OCI-LY3 (cell line): ENCODE measurements at regions not wholly inside any gene's neighbourhood (a gene's known extent, or its start where the extent isn't known, plus 50 kb on each side); places are given as distances from the start of the nearest gene placed in this dataset.

Experiments
- H2AFZ ChIP-seq: fragments of 200-600, 300-600 bp; shearing (Covaris generic); 2 replicates; pipeline ENCODE4 v1.6.0; 2014; ENCODE audit warnings: antibody characterized with exemption, low read depth, low read length
- H3K27ac ChIP-seq: fragments of 200-600, 300-600 bp; sonication (generic); 2 replicates; pipeline ENCODE4 v1.5.1; 2014; ENCODE audit warnings: mild to moderate bottlenecking, low read length, moderate library complexity, mixed read lengths
- H3K27me3 ChIP-seq: fragments of 200-600, 300-600 bp; sonication (generic); 2 replicates; pipeline ENCODE4 v1.6.1; 2014; ENCODE audit warnings: low read depth, low read length, mixed read lengths
- H3K36me3 ChIP-seq: fragments of 200-600, 300-600 bp; sonication (generic); replicated peaks from 2 replicates; pipeline ENCODE3; 2014; ENCODE audit warnings: low read depth, low read length, mixed read lengths
- H3K4me1 ChIP-seq: fragments of 300-600, 200-600 bp; sonication (generic); 2 replicates; pipeline ENCODE4 v1.6.1; 2014; ENCODE audit warnings: low read length, mixed read lengths
- H3K4me2 ChIP-seq: fragments of 200-600, 300-600 bp; sonication (generic); 2 replicates; pipeline ENCODE4 v1.6.1; 2014; ENCODE audit warnings: low read length, mixed read lengths
- H3K4me3 ChIP-seq: fragments of 300-600, 200-600 bp; sonication (generic); 2 replicates; pipeline ENCODE4 v1.5.1; 2014; ENCODE audit warnings: antibody characterized with exemption, mild to moderate bottlenecking, low read length, moderate library complexity
- H3K79me2 ChIP-seq: fragments of 300-600, 200-600 bp; shearing (Covaris generic); 2 replicates; pipeline ENCODE4 v1.6.1; 2014; ENCODE audit warnings: mild to moderate bottlenecking, low read length, mixed read lengths
- H3K9ac ChIP-seq: fragments of 300-600, 200-600 bp; shearing (Covaris generic); 2 replicates; pipeline ENCODE4 v1.6.0; 2014; ENCODE audit warnings: mild to moderate bottlenecking, low read length, moderate library complexity
- H3K9me3 ChIP-seq: fragments of 200-600, 300-600 bp; shearing (Covaris generic); 2 replicates; pipeline ENCODE4 v1.6.1; 2014; ENCODE audit warnings: low read length, mixed read lengths; ENCODE audit not compliant: insufficient read depth
- H4K20me1 ChIP-seq: fragments of 200-600, 300-600 bp; sonication (generic); 2 replicates; pipeline ENCODE4 v1.6.1; 2016; ENCODE audit warnings: low read length, mixed read lengths; ENCODE audit not compliant: insufficient read depth
- CTCF ChIP-seq: fragments of 200-600, 300-600 bp; sonication (generic); IDR thresholded peaks from 2 replicates; pipeline ENCODE4 v1.5.1; 2014; ENCODE audit warnings: antibody characterized with exemption, low read length, low read depth
- EZH2phosphoT487 ChIP-seq: fragments of 200-600 bp; shearing (Covaris generic); IDR thresholded peaks from 2 replicates; pipeline ENCODE4 v1.6.1; 2018; ENCODE audit warnings: antibody characterized with exemption, mixed run types, low read depth

DNA sequence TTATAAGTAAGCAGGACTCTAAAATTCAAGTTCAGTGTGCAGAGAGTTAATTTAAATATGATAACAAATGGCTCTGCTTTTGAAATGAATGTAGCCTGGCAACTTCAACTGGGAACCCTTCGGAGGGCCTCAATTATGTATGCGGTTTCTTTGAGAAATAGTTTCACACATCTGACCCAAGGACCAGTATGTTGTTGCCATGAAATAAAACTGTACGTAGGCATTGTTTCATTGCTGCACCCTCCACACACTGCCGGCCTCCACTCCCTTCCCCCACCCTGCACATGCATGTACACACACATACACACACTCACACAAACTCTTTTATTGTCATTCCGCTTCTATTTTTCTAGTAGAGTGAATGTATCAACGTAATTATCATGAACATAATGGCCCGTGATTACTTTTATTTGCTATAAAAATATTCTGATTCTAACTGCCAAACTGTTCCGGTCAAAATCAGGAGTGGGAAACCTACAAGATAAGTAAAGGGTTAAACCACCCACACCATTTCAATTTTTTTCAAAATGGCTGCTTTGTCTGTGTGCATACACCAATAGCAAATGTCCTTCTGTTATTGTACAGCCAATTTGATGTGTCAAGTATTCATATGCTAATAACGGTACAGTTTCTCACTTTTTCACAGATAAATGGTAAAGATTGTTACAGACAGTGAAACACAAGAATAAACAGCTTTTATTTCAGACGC lies 215.5 kb upstream of the TMEM161B start:
- no peak overlapping the region for H2AFZ ChIP-seq
- no peak overlapping the region for H3K4me3 ChIP-seq
- H4K20me1 ChIP-seq = no peaks in the 10 kb centered on the region
- H3K4me2 ChIP-seq = no peak overlapping the region
- no peak overlapping the region for H3K9ac ChIP-seq
- TF ChIP-seq CTCF = no peak
- TF ChIP-seq EZH2phosphoT487 = no peak
- H3K4me1 ChIP-seq = no peaks in the 10 kb centered on the region
- no peak overlapping the region for H3K27ac ChIP-seq
- H3K27me3 ChIP-seq = no peaks in the 10 kb centered on the region
- no peaks in the 10 kb centered on the region for H3K79me2 ChIP-seq
- no peaks in the 10 kb centered on the region for H3K9me3 ChIP-seq
- no peaks in the 10 kb centered on the region for H3K36me3 ChIP-seq

DNA sequence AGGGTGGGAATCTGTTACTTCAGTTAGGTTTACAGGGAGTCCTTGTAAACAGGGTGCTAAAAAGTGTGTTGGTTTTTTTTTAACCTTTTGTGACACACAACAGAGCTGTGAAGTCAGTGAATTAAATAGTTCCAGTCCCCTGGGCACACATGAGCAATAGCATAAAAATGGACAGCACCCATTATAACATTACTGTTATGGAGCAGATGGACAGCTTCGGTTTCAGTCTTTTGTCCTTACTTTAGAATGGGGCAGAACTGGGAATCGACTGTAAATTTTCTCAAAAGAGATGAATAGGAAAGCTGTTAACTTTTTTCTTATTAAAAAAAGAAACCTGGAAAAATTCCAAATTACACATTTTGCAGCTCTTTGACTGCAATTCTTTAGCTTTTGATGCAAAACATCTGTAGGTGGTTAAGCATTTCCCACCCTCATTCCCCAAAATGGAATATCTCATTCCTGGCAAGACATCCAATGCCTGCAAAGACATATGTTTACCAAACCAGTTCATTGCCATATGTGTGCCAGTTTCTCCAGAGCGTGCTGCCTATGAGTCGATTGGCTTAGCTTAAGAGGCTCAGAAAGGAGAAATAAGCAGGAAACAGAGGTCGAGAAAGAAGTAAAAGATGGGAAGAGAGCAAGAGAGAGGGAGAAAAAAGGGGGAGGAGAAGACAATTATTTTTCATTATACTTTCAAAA lies 212.3 kb upstream of the TMEM161B start:
- H3K4me3 ChIP-seq = no peak overlapping the region

DNA sequence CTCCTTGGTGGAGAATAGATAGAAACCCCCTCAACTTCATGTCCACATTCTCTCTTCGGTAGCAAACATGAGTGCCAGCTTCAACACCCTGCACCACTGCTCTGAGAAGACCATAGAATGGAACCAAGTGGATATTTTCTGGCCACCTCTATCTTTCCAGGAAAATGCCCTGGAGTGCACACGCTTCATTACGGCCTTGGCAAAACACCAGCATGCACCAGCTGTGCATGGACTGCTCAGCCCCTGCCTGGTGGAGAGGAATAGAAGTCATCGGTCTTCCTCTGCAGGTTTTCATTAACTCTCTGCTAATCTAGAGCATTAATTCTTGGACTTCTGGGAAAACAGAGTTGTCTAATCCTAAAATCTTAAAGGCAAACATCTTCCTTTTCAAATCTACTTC lies 211.6 kb upstream of the TMEM161B start:
- no peak for TF ChIP-seq CTCF
- no peak for TF ChIP-seq EZH2phosphoT487
- H3K9me3 ChIP-seq = no peaks in the 10 kb centered on the region
- H3K27ac ChIP-seq = no peak overlapping the region
- no peaks in the 10 kb centered on the region for H4K20me1 ChIP-seq
- no peak overlapping the region for H3K4me3 ChIP-seq
- H3K4me1 ChIP-seq = no peaks in the 10 kb centered on the region
- H3K36me3 ChIP-seq = no peaks in the 10 kb centered on the region
- no peaks in the 10 kb centered on the region for H3K79me2 ChIP-seq
- H3K4me2 ChIP-seq = no peak overlapping the region
- no peak overlapping the region for H2AFZ ChIP-seq
- no peak overlapping the region for H3K9ac ChIP-seq
- H3K27me3 ChIP-seq = no peaks in the 10 kb centered on the region

More for the DNA sequence above, 212.3 kb upstream of the TMEM161B start:
- Histone ChIP-seq H4K20me1 (no peaks in the 10 kb centered on the region), H3K79me2 (no peaks in the 10 kb centered on the region), H3K27ac (no peak overlapping the region), H3K9me3 (no peaks in the 10 kb centered on the region), H3K36me3 (no peaks in the 10 kb centered on the region), H3K27me3 (no peaks in the 10 kb centered on the region), H2AFZ (no peak overlapping the region), H3K9ac (no peak overlapping the region), H3K4me2 (no peak overlapping the region), H3K4me1 (no peaks in the 10 kb centered on the region)
- TF ChIP-seq CTCF (no peak), EZH2phosphoT487 (no peak)

DNA sequence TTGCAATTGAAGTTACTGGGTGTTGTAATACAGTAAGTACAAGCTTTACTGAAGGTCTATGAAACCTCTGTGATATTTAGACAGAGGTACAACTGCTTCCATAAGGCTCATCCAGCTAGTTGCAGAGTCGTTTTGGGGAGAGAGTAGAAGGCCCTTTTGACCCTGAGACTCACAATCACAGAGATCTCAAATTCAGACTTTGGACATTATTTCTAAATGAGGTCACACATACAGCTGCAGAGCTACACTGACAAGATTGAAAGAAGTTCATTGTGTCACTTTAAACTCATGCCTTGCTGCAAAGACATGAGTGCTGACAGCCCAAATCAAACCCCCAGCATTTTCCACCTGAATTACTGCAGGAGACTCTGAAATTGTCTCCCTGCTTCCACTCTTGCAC lies 205.9 kb upstream of the TMEM161B start:
- Histone ChIP-seq H4K20me1 (no peaks in the 10 kb centered on the region), H3K4me3 (no peak overlapping the region), H3K4me1 (no peaks in the 10 kb centered on the region), H2AFZ (no peak overlapping the region), H3K79me2 (no peaks in the 10 kb centered on the region), H3K9me3 (no peaks in the 10 kb centered on the region), H3K27ac (no peak overlapping the region), H3K4me2 (no peak overlapping the region), H3K27me3 (no peaks in the 10 kb centered on the region), H3K9ac (no peak overlapping the region), H3K36me3 (no peaks in the 10 kb centered on the region)
- TF ChIP-seq CTCF (no peak), EZH2phosphoT487 (no peak)
